CD4-positive, alpha-beta T cell (primary cell): ENCODE measurements at regions not wholly inside any gene's neighbourhood (a gene's known extent, or its start where the extent isn't known, plus 50 kb on each side); places are given as distances from the start of the nearest gene placed in this dataset.
A peak's percentile ranks its signal among the peaks of the same experiment; 100 is the strongest.
"Not testable (repeated sequence)": the region's sequence is repeated elsewhere in the genome, so short reads cannot be mapped to it uniquely, and the experiment has no call there.

Source experiments
- ATAC-seq: fragments of 200-7000 bp; cut with Tn5 transposase; one replicate; pipeline ENCODE4 v1.10.0; 2022; ENCODE audit warnings: mild to moderate bottlenecking; ENCODE audit not compliant: poor library complexity
- CTCF ChIA-PET: fragments of 350-600 bp; sonication (Branson Sonifier 250); formaldehyde crosslinking; loops from one replicate; lab custom pipeline; 2021; ENCODE audit warnings: antibody characterized with exemption, inconsistent platforms; lab: Charles Lee
- POLR2A ChIA-PET: fragments of 350-600 bp; sonication (Branson Sonifier 250); formaldehyde crosslinking; loops from one replicate; lab custom pipeline; 2021; ENCODE audit warnings: antibody characterized with exemption, inconsistent platforms; lab: Charles Lee
- DNase-seq, 14 experiments: peaks; one replicate each; pipeline ENCODE4 v3.0.0-alpha.2; 2013 to 2020; ENCODE audit warnings: mixed read lengths in 2 of 14
- H3K27ac ChIP-seq, 2 donors: one replicate each; pipeline versions ENCODE4 v1.5.1 to v1.7.0; 2013; ENCODE audit warnings: low read length in 2 of 2, low read depth in 1 of 2, mild to moderate bottlenecking in 1 of 2
- H3K27me3 ChIP-seq, 2 experiments: 1 replicate in 1 of 2; 2 replicates in 1 of 2; pipeline versions ENCODE4 v1.6.1 to v1.7.0; 2013; ENCODE audit warnings: low read length in 2 of 2, control low read depth in 1 of 2, mild to moderate bottlenecking in 1 of 2, moderate library complexity in 1 of 2; ENCODE audit not compliant: insufficient read depth in 2 of 2, control insufficient read depth in 1 of 2
- H3K36me3 ChIP-seq: one replicate; pipeline ENCODE4 v1.6.1; 2013; ENCODE audit warnings: low read length, control low read depth; ENCODE audit not compliant: insufficient read depth
- H3K4me1 ChIP-seq: one replicate; pipeline ENCODE4 v1.6.1; 2013; ENCODE audit warnings: low read length, control low read depth; ENCODE audit not compliant: insufficient read depth
- H3K4me3 ChIP-seq: one replicate; pipeline ENCODE4 v1.5.1; 2013; ENCODE audit warnings: mild to moderate bottlenecking, low read length, moderate library complexity
- H3K9me3 ChIP-seq, 2 experiments: 1 replicate in 1 of 2; 2 replicates in 1 of 2; pipeline versions ENCODE4 v1.6.1 to v1.7.0; 2013; ENCODE audit warnings: low read length in 2 of 2, mild to moderate bottlenecking in 2 of 2, control low read depth in 1 of 2, moderate library complexity in 1 of 2; ENCODE audit not compliant: control insufficient read depth in 1 of 2, insufficient read depth in 1 of 2
- H3K27ac Mint-ChIP-seq: one replicate; pipeline ENCODE4 v1.8.0; 2020; ENCODE audit warnings: mixed read lengths
- H3K27me3 Mint-ChIP-seq: one replicate; pipeline ENCODE4 v1.8.0; 2021; ENCODE audit warnings: mixed read lengths
- H3K36me3 Mint-ChIP-seq: one replicate; pipeline ENCODE4 v1.8.0; 2021; ENCODE audit warnings: low read depth, mixed read lengths
- H3K4me1 Mint-ChIP-seq: one replicate; pipeline ENCODE4 v1.8.0; 2021; ENCODE audit warnings: low read depth, mixed read lengths
- H3K4me3 Mint-ChIP-seq: one replicate; pipeline ENCODE4 v1.8.0; 2020; ENCODE audit warnings: mild to moderate bottlenecking, mixed read lengths
- H3K9me3 Mint-ChIP-seq: one replicate; pipeline ENCODE4 v1.8.0; 2020; ENCODE audit warnings: mixed read lengths
- CTCF ChIP-seq: fragments of 200-600 bp; IDR thresholded peaks from one replicate; pipeline ENCODE4 v1.8.0; 2022; ENCODE audit warnings: antibody characterized with exemption, mild to moderate bottlenecking
- intact Hi-C, 2 experiments: fragments of 100-400 bp; cut with DNase I in 1 of 2; cut with micrococcal nuclease in 1 of 2; formaldehyde crosslinking; loops; one replicate each; pipeline versions ENCODE4 v1.15.1 to v1.9.0; 2023 to 2025; cut with DNase I, micrococcal nuclease

DNA sequence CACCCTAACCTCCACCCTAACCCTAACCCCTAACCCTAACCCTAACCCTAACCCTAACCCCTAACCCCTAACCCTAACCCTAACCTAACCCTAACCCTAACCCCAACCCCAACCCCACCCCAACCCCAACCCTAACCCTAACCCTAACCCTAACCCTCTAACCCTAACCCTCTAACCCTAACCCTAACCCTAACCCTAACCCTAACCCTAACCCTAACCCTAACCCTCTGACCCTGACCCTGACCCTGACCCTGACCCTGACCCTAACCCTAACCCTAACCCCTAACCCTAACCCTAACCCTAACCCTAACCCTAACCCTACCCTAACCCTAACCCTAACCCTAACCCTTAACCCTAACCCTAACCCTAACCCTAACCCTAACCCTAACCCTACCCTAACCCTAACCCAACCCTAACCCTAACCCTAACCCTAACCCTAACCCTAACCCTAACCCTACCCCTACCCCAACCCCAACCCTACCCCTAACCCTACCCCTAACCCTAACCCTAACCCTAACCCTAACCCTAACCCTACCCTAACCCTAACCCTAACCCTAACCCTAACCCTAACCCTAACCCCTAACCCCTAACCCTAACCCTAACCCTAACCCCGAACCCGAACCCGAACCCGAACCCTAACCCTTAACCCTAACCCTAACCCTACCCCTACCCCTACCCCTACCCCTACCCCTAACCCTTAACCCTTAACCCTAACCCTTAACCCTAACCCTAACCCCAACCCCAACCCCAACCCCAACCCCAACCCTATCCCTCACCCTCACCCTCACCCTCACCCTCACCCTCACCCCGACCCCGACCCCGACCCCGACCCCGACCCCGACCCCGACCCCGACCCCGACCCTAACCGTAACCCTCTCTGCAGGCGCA, 186.2 kb upstream of the CHL1 start:
- ATAC-seq, H3K9me3 ChIP-seq, intact Hi-C loops, H3K27me3 Mint-ChIP-seq, H3K9me3 Mint-ChIP-seq, H3K36me3 ChIP-seq, H3K36me3 Mint-ChIP-seq, POLR2A ChIA-PET, H3K4me1 Mint-ChIP-seq, H3K4me1 ChIP-seq, H3K4me3 Mint-ChIP-seq, H3K27ac ChIP-seq, CTCF ChIA-PET, H3K27me3 ChIP-seq, H3K27ac Mint-ChIP-seq, H3K4me3 ChIP-seq: not testable (repeated sequence)
- peak in 3 of 14 experiments; percentile 11 to 24 (median 15) for DNase-seq

DNA sequence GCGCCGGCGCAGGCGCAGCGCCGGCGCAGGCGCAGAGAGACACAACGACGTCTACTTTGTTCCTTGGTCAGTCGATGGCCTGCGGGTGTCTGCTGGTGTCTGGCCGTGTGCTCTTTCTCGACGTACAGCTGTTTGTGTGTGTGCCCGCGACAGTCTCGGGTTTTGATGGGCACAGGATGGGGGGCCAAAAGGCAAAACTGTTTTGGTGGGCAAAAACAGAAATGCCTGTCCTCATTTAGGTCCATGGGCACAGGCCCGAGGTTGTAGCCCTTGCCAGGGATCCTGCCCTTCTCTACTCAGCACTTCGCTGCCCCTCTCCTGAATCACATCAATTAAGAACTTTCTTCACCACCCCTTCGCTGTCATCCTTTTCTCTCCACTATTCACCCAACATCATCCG, 184.8 kb upstream of the CHL1 start:
- Histone ChIP-seq H3K4me1 (no peaks in the 10 kb centered on the region), H3K27ac (no peak overlapping the region), H3K4me3 (no peak overlapping the region), H3K9me3 (peaks cover 0 to 3% of the 10 kb centered on the region in 2 experiments), H3K36me3 (no peaks in the 10 kb centered on the region), H3K27me3 (no peaks in the 10 kb centered on the region)
- H3K4me3 Mint-ChIP-seq, result no peak overlapping the region
- DNase-seq (peak in 3 of 14 experiments; percentile 3 to 30 (median 3)), ATAC-seq (no peak)
- ChIA-PET POLR2A (no interaction called here), CTCF (no interaction called here)
- intact Hi-C loops, result no loop called here
- H3K4me1 Mint-ChIP-seq, result no peaks in the 10 kb centered on the region
- TF ChIP-seq CTCF, result no peak
- peaks cover 5% of the 10 kb centered on the region for H3K9me3 Mint-ChIP-seq
- no peak overlapping the region for H3K27ac Mint-ChIP-seq
- peaks cover 8% of the 10 kb centered on the region for H3K27me3 Mint-ChIP-seq
- no peaks in the 10 kb centered on the region for H3K36me3 Mint-ChIP-seq

- no peaks in the 10 kb centered on the region for H3K27me3 ChIP-seq
- POLR2A ChIA-PET, result no interaction called here
- H3K27ac ChIP-seq, result no peak overlapping the region
- Mint-ChIP-seq H3K9me3 (peaks cover 5% of the 10 kb centered on the region), H3K27ac (no peak overlapping the region), H3K4me1 (no peaks in the 10 kb centered on the region), H3K36me3 (no peaks in the 10 kb centered on the region), H3K4me3 (no peak overlapping the region), H3K27me3 (peaks cover 12% of the 10 kb centered on the region)
- H3K36me3 ChIP-seq, result no peaks in the 10 kb centered on the region
- peaks cover 0 to 3% of the 10 kb centered on the region in 2 experiments for H3K9me3 ChIP-seq
- no peak for TF ChIP-seq CTCF
- DNase-seq (no peak), ATAC-seq (no peak)
- intact Hi-C loops, result no loop called here
- CTCF ChIA-PET, result no interaction called here
- H3K4me1 ChIP-seq, result no peaks in the 10 kb centered on the region
- no peak overlapping the region for H3K4me3 ChIP-seq
Measured at GRCh38 chr3:14652-15051, 181.9 kb upstream of the CHL1 start.
